Lower lobe of right lung (tissue), 2 donors: ENCODE measurements at regions not wholly inside any gene's neighbourhood (a gene's known extent, or its start where the extent isn't known, plus 50 kb on each side); places are given as distances from the start of the nearest gene placed in this dataset.

Source experiments
- ATAC-seq, 2 donors: fragments of 200-7000 bp; cut with Tn5 transposase; one replicate each; pipeline ENCODE4 v1.9.1; 2020 to 2022; ENCODE audit warnings: mild to moderate bottlenecking in 2 of 2, moderate library complexity in 2 of 2
- DNase-seq: peaks from one replicate; pipeline ENCODE4 v3.0.0-alpha.2; 2020
- H3K27ac ChIP-seq: fragments of 200-600 bp; one replicate; pipeline ENCODE4 v1.8.0; 2022
- H3K27me3 ChIP-seq: fragments of 200-600 bp; one replicate; pipeline ENCODE4 v1.8.0; 2022; ENCODE audit warnings: low read depth
- H3K36me3 ChIP-seq: fragments of 200-600 bp; one replicate; pipeline ENCODE4 v1.8.0; 2022; ENCODE audit warnings: mild to moderate bottlenecking
- H3K4me1 ChIP-seq: fragments of 200-600 bp; one replicate; pipeline ENCODE4 v1.8.0; 2022
- H3K4me3 ChIP-seq: fragments of 200-600 bp; one replicate; pipeline ENCODE4 v1.8.0; 2022; ENCODE audit warnings: mild to moderate bottlenecking
- H3K9me3 ChIP-seq: fragments of 200-600 bp; one replicate; pipeline ENCODE4 v1.8.0; 2022
- intact Hi-C: fragments of 100-400 bp; cut with DNase I; formaldehyde crosslinking; loops from one replicate; pipeline ENCODE4 v1.11.0; 2022
- TF ChIP-seq, protein P1 (sequence below): fragments of 200-600 bp; IDR thresholded peaks from one replicate; pipeline ENCODE4 v1.8.0; 2022; ENCODE audit warnings: antibody characterized with exemption, mild to moderate bottlenecking
- donor health status: DM: no; HTN: yes; CAD: no; lungs with severe emphysema.

GRCh38 chr6:18317850-18318249, 53.5 kb upstream of the DEK start:
- no peaks in the 10 kb centered on the region for H3K4me1 ChIP-seq
- intact Hi-C loops: no loop called here
- no peak overlapping the region for H3K27ac ChIP-seq
- H3K36me3 ChIP-seq: no peaks in the 10 kb centered on the region
- H3K4me3 ChIP-seq: no peak overlapping the region
- DNase-seq (no peak), ATAC-seq (no peak)
- H3K9me3 ChIP-seq: no peaks in the 10 kb centered on the region
- no peaks in the 10 kb centered on the region for H3K27me3 ChIP-seq
- TF ChIP-seq, protein P1, sequence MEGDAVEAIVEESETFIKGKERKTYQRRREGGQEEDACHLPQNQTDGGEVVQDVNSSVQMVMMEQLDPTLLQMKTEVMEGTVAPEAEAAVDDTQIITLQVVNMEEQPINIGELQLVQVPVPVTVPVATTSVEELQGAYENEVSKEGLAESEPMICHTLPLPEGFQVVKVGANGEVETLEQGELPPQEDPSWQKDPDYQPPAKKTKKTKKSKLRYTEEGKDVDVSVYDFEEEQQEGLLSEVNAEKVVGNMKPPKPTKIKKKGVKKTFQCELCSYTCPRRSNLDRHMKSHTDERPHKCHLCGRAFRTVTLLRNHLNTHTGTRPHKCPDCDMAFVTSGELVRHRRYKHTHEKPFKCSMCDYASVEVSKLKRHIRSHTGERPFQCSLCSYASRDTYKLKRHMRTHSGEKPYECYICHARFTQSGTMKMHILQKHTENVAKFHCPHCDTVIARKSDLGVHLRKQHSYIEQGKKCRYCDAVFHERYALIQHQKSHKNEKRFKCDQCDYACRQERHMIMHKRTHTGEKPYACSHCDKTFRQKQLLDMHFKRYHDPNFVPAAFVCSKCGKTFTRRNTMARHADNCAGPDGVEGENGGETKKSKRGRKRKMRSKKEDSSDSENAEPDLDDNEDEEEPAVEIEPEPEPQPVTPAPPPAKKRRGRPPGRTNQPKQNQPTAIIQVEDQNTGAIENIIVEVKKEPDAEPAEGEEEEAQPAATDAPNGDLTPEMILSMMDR: no peak

DNA sequence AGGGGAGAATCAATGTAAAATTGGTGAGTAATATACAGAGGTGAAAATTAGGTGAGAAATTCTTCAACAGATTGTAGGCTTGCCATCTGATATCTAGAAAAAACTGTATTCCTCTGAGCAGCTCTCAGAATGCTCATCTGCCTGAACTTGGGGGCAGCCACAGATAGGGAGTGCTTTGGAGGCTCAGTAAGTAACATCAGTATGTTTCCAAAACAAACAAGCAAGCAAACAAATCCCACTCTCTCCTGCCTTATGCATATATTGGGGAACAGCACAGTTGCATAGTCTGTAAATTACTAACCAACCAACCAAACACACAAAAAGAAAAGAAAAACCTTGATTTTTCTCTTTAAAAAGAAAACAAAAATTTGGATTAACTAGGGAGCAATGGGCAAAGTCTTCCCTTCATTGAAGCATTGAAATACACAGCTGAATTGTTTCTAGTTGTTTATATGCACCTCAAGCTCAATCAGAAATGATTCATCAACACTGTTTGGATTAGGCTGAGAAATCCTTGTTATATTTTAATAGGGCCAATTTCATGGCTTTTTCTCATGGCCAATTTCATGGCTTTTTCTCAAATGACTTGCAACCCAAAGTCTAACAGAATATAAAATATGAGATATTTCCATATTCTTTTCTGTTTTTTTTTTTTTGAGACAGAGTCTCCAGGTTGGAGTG, 50.1 kb upstream of the DEK start:
- no peaks in the 10 kb centered on the region for H3K4me1 ChIP-seq
- TF ChIP-seq, protein P1: no peak
- H3K27me3 ChIP-seq: no peaks in the 10 kb centered on the region
- intact Hi-C loops: no loop called here
- no peak overlapping the region for H3K4me3 ChIP-seq
- ATAC-seq (no peak), DNase-seq (no peak)
- no peak overlapping the region for H3K27ac ChIP-seq
- H3K36me3 ChIP-seq: no peaks in the 10 kb centered on the region
- no peaks in the 10 kb centered on the region for H3K9me3 ChIP-seq
